Keratinocyte (primary cell): ENCODE measurements at regions not wholly inside any gene's neighbourhood (a gene's known extent, or its start where the extent isn't known, plus 50 kb on each side); places are given as distances from the start of the nearest gene placed in this dataset.

Experiments
- DNase-seq: peaks from one replicate; pipeline ENCODE4 v3.0.0-alpha.2; 2011; ENCODE audit warnings: low read depth, missing footprints, low spot score
- FAIRE-seq: peaks from 2 replicates; lab custom pipeline; 2011; peaks lifted over from hg19 to GRCh38; lab: Jason Lieb, UNC
- H2AFZ ChIP-seq: 2 replicates; pipeline ENCODE4 v1.6.0; 2012; ENCODE audit warnings: low read length, control low read depth, inconsistent platforms; ENCODE audit not compliant: control insufficient read depth
- H3K27ac ChIP-seq: 2 replicates; pipeline ENCODE4 v1.5.1; 2011; ENCODE audit warnings: low read length; ENCODE audit not compliant: control insufficient read depth, insufficient read depth
- H3K27me3 ChIP-seq: 3 replicates; pipeline ENCODE4 v1.6.0; 2011; ENCODE audit warnings: low read length; ENCODE audit not compliant: control insufficient read depth, insufficient read depth; ENCODE audit errors: extremely low read depth
- H3K36me3 ChIP-seq, 2 experiments: 2 replicates in 1 of 2; 3 replicates in 1 of 2; pipeline ENCODE4 v1.5.1; 2011; ENCODE audit warnings: low read length in 2 of 2, mild to moderate bottlenecking in 1 of 2; ENCODE audit not compliant: control insufficient read depth in 2 of 2, insufficient read depth in 2 of 2; ENCODE audit errors: extremely low read depth in 1 of 2
- H3K4me1 ChIP-seq: 3 replicates; pipeline ENCODE4 v1.5.1; 2011; ENCODE audit warnings: low read length; ENCODE audit not compliant: control insufficient read depth, insufficient read depth; ENCODE audit errors: extremely low read depth
- H3K4me2 ChIP-seq: 3 replicates; pipeline ENCODE4 v1.6.0; 2011; ENCODE audit warnings: low read depth, low read length; ENCODE audit not compliant: control insufficient read depth, insufficient read depth; ENCODE audit errors: extremely low read depth
- H3K4me3 ChIP-seq, 3 experiments: fragments of 200-600 bp in 1 of 3; sonication (generic) in 1 of 3; 2 replicates in 2 of 3; 3 replicates in 1 of 3; pipeline ENCODE4 v1.5.1; 2011 to 2016; ENCODE audit warnings: low read length in 3 of 3, mild to moderate bottlenecking in 3 of 3, control low read depth in 2 of 3, inconsistent platforms in 1 of 3, low read depth in 1 of 3, mixed read lengths in 1 of 3, mixed run types in 1 of 3, moderate library complexity in 1 of 3; ENCODE audit not compliant: control insufficient read depth in 2 of 3, insufficient read depth in 2 of 3; ENCODE audit errors: extremely low read depth in 1 of 3
- H3K79me2 ChIP-seq: 2 replicates; pipeline ENCODE4 v1.6.0; 2012; ENCODE audit warnings: low read length; ENCODE audit not compliant: control insufficient read depth, insufficient read depth
- H3K9ac ChIP-seq: 3 replicates; pipeline ENCODE4 v1.6.0; 2011; ENCODE audit warnings: low read length; ENCODE audit not compliant: control insufficient read depth, insufficient read depth; ENCODE audit errors: extremely low read depth
- H3K9me1 ChIP-seq: 3 replicates; pipeline ENCODE4 v1.6.0; 2011; ENCODE audit warnings: low read length; ENCODE audit not compliant: control insufficient read depth, insufficient read depth; ENCODE audit errors: extremely low read depth
- H3K9me3 ChIP-seq: 2 replicates; pipeline ENCODE4 v1.5.1; 2012; ENCODE audit warnings: low read depth, low read length; ENCODE audit not compliant: control insufficient read depth
- H4K20me1 ChIP-seq: 3 replicates; pipeline ENCODE4 v1.6.0; 2011; ENCODE audit warnings: low read length; ENCODE audit not compliant: control insufficient read depth, insufficient read depth; ENCODE audit errors: extremely low read depth
- CTCF ChIP-seq, 3 experiments: IDR thresholded peaks in 1 of 3; conservative IDR thresholded peaks in 1 of 3; optimal IDR thresholded peaks in 1 of 3; 2 replicates in 2 of 3; 3 replicates in 1 of 3; pipeline versions ENCODE3 to v1.5.1; 2011; ENCODE audit warnings: low read length in 3 of 3, mild to moderate bottlenecking in 3 of 3, moderate library complexity in 2 of 3, control low read depth in 1 of 3, inconsistent platforms in 1 of 3; ENCODE audit not compliant: insufficient read depth in 2 of 3; ENCODE audit errors: extremely low read depth in 1 of 3
- EZH2 ChIP-seq: IDR thresholded peaks from one replicate; pipeline ENCODE4 v1.6.1; 2012; ENCODE audit warnings: inconsistent platforms, mild to moderate bottlenecking, low read length, moderate library complexity
- dilution Hi-C: fragments of 300-500 bp; cut with MboI; formaldehyde crosslinking; loops from one replicate; pipeline ENCODE4 v1.7.0; 2020; ENCODE audit warnings: low sequenced_read_pairs; ENCODE audit not compliant: extremely low pct_ligation_motif_present

GRCh38 chr10:128400564-128400963 is 274.3 kb upstream of the MKI67 start:
- H3K4me3 ChIP-seq: no peak overlapping the region
- FAIRE-seq (no peak), DNase-seq (no peak)
- no peak overlapping the region for H3K9ac ChIP-seq
- no peak overlapping the region for H3K4me2 ChIP-seq
- no peak for TF ChIP-seq CTCF (optimal IDR thresholded peaks at IDR 0.05 in 1 of 3, IDR thresholded peaks at IDR 0.05 in 1 of 3, conservative IDR thresholded peaks at IDR 0.05 in 1 of 3; ENCODE audit: extremely low read depth in 1 of 3, insufficient read depth in 2 of 3, low read length in 3 of 3)
- TF ChIP-seq EZH2: no peak
- no peaks in the 10 kb centered on the region for H3K9me1 ChIP-seq
- H3K27ac ChIP-seq: no peak overlapping the region
- no peaks in the 10 kb centered on the region for H4K20me1 ChIP-seq
- H3K9me3 ChIP-seq: peaks cover 3% of the 10 kb centered on the region
- H3K79me2 ChIP-seq: no peaks in the 10 kb centered on the region
- H2AFZ ChIP-seq: no peak overlapping the region
- dilution Hi-C loops: no loop called here
- H3K36me3 ChIP-seq: no peaks in the 10 kb centered on the region
- H3K4me1 ChIP-seq: no peaks in the 10 kb centered on the region
- no peaks in the 10 kb centered on the region for H3K27me3 ChIP-seq

GRCh38 chr10:128405450-128405849 is 279.2 kb upstream of the MKI67 start:
- no peak overlapping the region for H3K4me2 ChIP-seq
- H2AFZ ChIP-seq: no peak overlapping the region
- H3K9me1 ChIP-seq: no peaks in the 10 kb centered on the region
- no peak overlapping the region for H3K4me3 ChIP-seq
- TF ChIP-seq CTCF (optimal IDR thresholded peaks at IDR 0.05 in 1 of 3, IDR thresholded peaks at IDR 0.05 in 1 of 3, conservative IDR thresholded peaks at IDR 0.05 in 1 of 3; ENCODE audit: extremely low read depth in 1 of 3, insufficient read depth in 2 of 3, low read length in 3 of 3) (no peak), EZH2 (no peak)
- no peaks in the 10 kb centered on the region for H3K4me1 ChIP-seq
- no peaks in the 10 kb centered on the region for H3K79me2 ChIP-seq
- dilution Hi-C loops: no loop called here
- DNase-seq: no peak
- no peaks in the 10 kb centered on the region for H3K9me3 ChIP-seq
- H3K36me3 ChIP-seq: no peaks in the 10 kb centered on the region
- no peak overlapping the region for H3K9ac ChIP-seq
- no peaks in the 10 kb centered on the region for H3K27me3 ChIP-seq
- no peaks in the 10 kb centered on the region for H4K20me1 ChIP-seq
- no peak for FAIRE-seq
- no peak overlapping the region for H3K27ac ChIP-seq
